ENCODE measurements at regions not wholly inside any gene's neighbourhood (a gene's known extent, or its start where the extent isn't known, plus 50 kb on each side); places are given as distances from the start of the nearest gene placed in this dataset.

- no peak for TF ChIP-seq CTCF (IDR thresholded peaks at IDR 0.05; ENCODE audit: insufficient read depth, low read length, poor library complexity, severe bottlenecking)
- DNase-seq (ENCODE audit: extremely low read depth, insufficient read length), result no peak
- no peak overlapping the region for H3K4me3 ChIP-seq (replicated peaks; ENCODE audit: low read depth, low read length)
- H3K27me3 ChIP-seq (replicated peaks; ENCODE audit: control insufficient read depth, insufficient read depth, low read length), result no peaks in the 10 kb centered on the region
- no peaks in the 10 kb centered on the region for H3K36me3 ChIP-seq (ENCODE audit: control insufficient read depth, insufficient read depth, low read length)
Observed at GRCh38 chr18:29007986-29008654, 831.2 kb upstream of the CDH2 start.

DNA sequence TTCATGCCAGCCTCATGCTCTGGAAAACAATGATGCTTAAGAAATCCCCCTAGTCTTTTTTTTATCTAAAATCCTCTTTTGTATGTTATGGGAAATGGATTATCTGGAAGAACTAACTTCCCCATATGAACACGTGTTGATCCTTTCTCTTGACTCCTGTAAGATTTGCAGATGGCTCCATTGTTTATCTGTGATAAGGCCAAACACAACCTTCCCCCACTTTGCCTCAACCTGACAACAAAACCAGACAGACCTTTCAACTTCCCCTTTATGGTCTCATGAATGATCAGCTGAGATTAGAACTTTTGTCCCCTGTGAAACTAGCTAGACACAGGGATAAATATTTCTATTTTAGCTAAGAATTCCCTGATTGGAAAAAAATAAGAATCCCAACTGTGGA, 828.0 kb upstream of the CDH2 start:
- Histone ChIP-seq H3K27me3 (replicated peaks; ENCODE audit: control insufficient read depth, insufficient read depth, low read length) (no peaks in the 10 kb centered on the region), H3K4me3 (replicated peaks; ENCODE audit: low read depth, low read length) (no peak overlapping the region), H3K36me3 (ENCODE audit: control insufficient read depth, insufficient read depth, low read length) (no peaks in the 10 kb centered on the region)
- TF ChIP-seq CTCF (IDR thresholded peaks at IDR 0.05; ENCODE audit: insufficient read depth, low read length, poor library complexity, severe bottlenecking), result no peak
- no peak for DNase-seq (ENCODE audit: extremely low read depth, insufficient read length)

- no peaks in the 10 kb centered on the region for H3K27me3 ChIP-seq (replicated peaks; ENCODE audit: control insufficient read depth, insufficient read depth, low read length)
- no peaks in the 10 kb centered on the region for H3K36me3 ChIP-seq (ENCODE audit: control insufficient read depth, insufficient read depth, low read length)
- no peak for DNase-seq (ENCODE audit: extremely low read depth, insufficient read length)
- no peak overlapping the region for H3K4me3 ChIP-seq (replicated peaks; ENCODE audit: low read depth, low read length)
- TF ChIP-seq CTCF (IDR thresholded peaks at IDR 0.05; ENCODE audit: insufficient read depth, low read length, poor library complexity, severe bottlenecking), result no peak
Observed at GRCh38 chr18:29003194-29003593, 826.3 kb upstream of the CDH2 start.

DNA sequence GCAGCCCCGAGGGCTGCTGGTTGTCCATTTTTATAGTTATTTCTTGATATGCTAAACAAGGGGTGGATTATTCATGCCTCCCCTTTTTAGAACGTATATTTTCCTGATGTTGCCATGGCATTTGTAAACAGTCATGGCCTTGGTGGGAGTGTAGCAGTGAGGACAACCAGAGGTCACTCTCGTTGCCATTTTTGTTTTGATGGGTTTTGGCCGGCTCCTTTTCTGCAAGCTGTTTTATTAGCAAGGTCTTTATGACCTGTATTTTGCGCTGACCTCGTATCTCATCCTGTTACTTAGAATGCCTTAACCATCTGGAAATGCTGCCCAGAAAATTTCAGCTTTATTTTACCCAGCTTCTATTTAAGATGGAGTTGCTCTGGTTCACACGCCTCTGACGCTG, 825.8 kb upstream of the CDH2 start:
- no peak for TF ChIP-seq CTCF (IDR thresholded peaks at IDR 0.05; ENCODE audit: insufficient read depth, low read length, poor library complexity, severe bottlenecking)
- Histone ChIP-seq H3K4me3 (replicated peaks; ENCODE audit: low read depth, low read length) (no peak overlapping the region), H3K27me3 (replicated peaks; ENCODE audit: control insufficient read depth, insufficient read depth, low read length) (no peaks in the 10 kb centered on the region), H3K36me3 (ENCODE audit: control insufficient read depth, insufficient read depth, low read length) (no peaks in the 10 kb centered on the region)
- no peak for DNase-seq (ENCODE audit: extremely low read depth, insufficient read length)

GRCh38 chr18:28999726-29000125, 822.8 kb upstream of the CDH2 start:
- no peaks in the 10 kb centered on the region for H3K27me3 ChIP-seq (replicated peaks; ENCODE audit: control insufficient read depth, insufficient read depth, low read length)
- no peak overlapping the region for H3K4me3 ChIP-seq (replicated peaks; ENCODE audit: low read depth, low read length)
- no peak for DNase-seq (ENCODE audit: extremely low read depth, insufficient read length)
- H3K36me3 ChIP-seq (ENCODE audit: control insufficient read depth, insufficient read depth, low read length), result no peaks in the 10 kb centered on the region
- TF ChIP-seq CTCF (IDR thresholded peaks at IDR 0.05; ENCODE audit: insufficient read depth, low read length, poor library complexity, severe bottlenecking), result no peak

DNA sequence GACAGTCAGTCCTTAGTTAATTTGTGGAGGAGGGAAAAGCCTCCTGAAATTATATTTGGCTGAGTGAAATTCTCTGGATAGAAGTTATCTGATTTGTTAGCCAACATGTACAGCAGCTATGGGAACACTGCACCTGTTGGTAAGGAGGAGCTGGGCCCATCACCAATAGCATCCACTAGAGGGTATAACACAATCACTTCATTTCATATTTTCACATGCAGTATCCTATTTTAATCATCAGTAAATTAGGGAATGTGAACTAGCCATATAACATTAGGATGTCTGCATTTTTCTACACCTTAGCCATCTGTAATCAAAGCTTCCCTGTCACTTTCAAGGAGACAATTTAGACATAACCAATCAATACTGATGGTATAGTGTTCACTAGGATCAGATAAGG, 818.4 kb upstream of the CDH2 start:
- TF ChIP-seq CTCF (IDR thresholded peaks at IDR 0.05; ENCODE audit: insufficient read depth, low read length, poor library complexity, severe bottlenecking), result no peak
- Histone ChIP-seq H3K4me3 (replicated peaks; ENCODE audit: low read depth, low read length) (no peak overlapping the region), H3K27me3 (replicated peaks; ENCODE audit: control insufficient read depth, insufficient read depth, low read length) (no peaks in the 10 kb centered on the region), H3K36me3 (ENCODE audit: control insufficient read depth, insufficient read depth, low read length) (no peaks in the 10 kb centered on the region)
- DNase-seq (ENCODE audit: extremely low read depth, insufficient read length), result no peak
